Neuronal stem cell (in vitro differentiated cells): ENCODE measurements at regions not wholly inside any gene's neighbourhood (a gene's known extent, or its start where the extent isn't known, plus 50 kb on each side); places are given as distances from the start of the nearest gene placed in this dataset.

Experiments used
- DNase-seq: peaks from one replicate; pipeline ENCODE4 v3.0.0-alpha.2; 2013; ENCODE audit warnings: low spot score
- H2AFZ ChIP-seq: one replicate; pipeline ENCODE4 v1.6.1; 2013; ENCODE audit warnings: mild to moderate bottlenecking, low read length, inconsistent platforms
- H2AK5ac ChIP-seq: 2 replicates; pipeline ENCODE4 v1.6.1; 2013; ENCODE audit warnings: low read depth, mild to moderate bottlenecking, inconsistent platforms, low read length, moderate library complexity, mixed read lengths
- H2BK120ac ChIP-seq: 2 replicates; pipeline ENCODE4 v1.6.1; 2013; ENCODE audit warnings: low read depth, mild to moderate bottlenecking, inconsistent platforms, low read length, moderate library complexity, mixed read lengths
- H2BK12ac ChIP-seq: one replicate; pipeline ENCODE4 v1.6.1; 2013; ENCODE audit warnings: low read length, inconsistent platforms
- H2BK15ac ChIP-seq: 2 replicates; pipeline ENCODE4 v1.6.1; 2013; ENCODE audit warnings: mild to moderate bottlenecking, low read length, inconsistent platforms, mixed read lengths
- H2BK5ac ChIP-seq: one replicate; pipeline ENCODE4 v1.6.1; 2013; ENCODE audit warnings: inconsistent platforms, mild to moderate bottlenecking, low read length, moderate library complexity
- H3K14ac ChIP-seq: one replicate; pipeline ENCODE4 v1.6.1; 2013; ENCODE audit warnings: low read length, inconsistent platforms
- H3K18ac ChIP-seq: 2 replicates; pipeline ENCODE4 v1.6.1; 2013; ENCODE audit warnings: low read length, inconsistent platforms
- H3K23ac ChIP-seq: 2 replicates; pipeline ENCODE4 v1.6.1; 2013; ENCODE audit warnings: low read depth, mild to moderate bottlenecking, mixed read lengths, low read length, inconsistent platforms; ENCODE audit not compliant: poor library complexity
- H3K27ac ChIP-seq: replicated peaks from 3 replicates; pipeline ENCODE4 v1.5.1; 2013; ENCODE audit warnings: low read length, inconsistent platforms
- H3K27me3 ChIP-seq, 3 experiments: 2 replicates each; pipeline ENCODE4 v1.6.1; 2013; ENCODE audit warnings: low read length in 3 of 3, mild to moderate bottlenecking in 2 of 3, inconsistent platforms in 1 of 3, low read depth in 1 of 3, mixed read lengths in 1 of 3, moderate library complexity in 1 of 3; ENCODE audit not compliant: control insufficient read depth in 3 of 3, insufficient read depth in 3 of 3
- H3K36me3 ChIP-seq, 2 donors: replicated peaks in 1 of 2; 2 replicates each; pipeline ENCODE4 v1.6.1; 2013; ENCODE audit warnings: low read length in 2 of 2; ENCODE audit not compliant: control insufficient read depth in 2 of 2, insufficient read depth in 2 of 2
- H3K4ac ChIP-seq: 2 replicates; pipeline ENCODE4 v1.6.1; 2013; ENCODE audit warnings: inconsistent platforms, mild to moderate bottlenecking, low read length, moderate library complexity
- H3K4me1 ChIP-seq, 2 donors: 1 replicate in 1 of 2; 2 replicates in 1 of 2; pipeline ENCODE4 v1.6.1; 2013; ENCODE audit warnings: low read length in 2 of 2, low read depth in 1 of 2; ENCODE audit not compliant: control insufficient read depth in 2 of 2, insufficient read depth in 1 of 2
- H3K4me2 ChIP-seq: one replicate; pipeline ENCODE4 v1.6.1; 2013; ENCODE audit warnings: mild to moderate bottlenecking, low read length, inconsistent platforms; ENCODE audit not compliant: insufficient read depth, poor library complexity, severe bottlenecking
- H3K4me3 ChIP-seq, 2 donors: 2 replicates each; pipeline ENCODE4 v1.5.1; 2013; ENCODE audit warnings: low read length in 2 of 2, mild to moderate bottlenecking in 2 of 2, inconsistent platforms in 1 of 2, moderate library complexity in 1 of 2
- H3K79me1 ChIP-seq: one replicate; pipeline ENCODE4 v1.6.1; 2013; ENCODE audit warnings: low read depth, mild to moderate bottlenecking, inconsistent platforms, low read length, moderate library complexity
- H3K9ac ChIP-seq: one replicate; pipeline ENCODE4 v1.6.1; 2013; ENCODE audit warnings: mild to moderate bottlenecking, low read depth, low read length, inconsistent platforms; ENCODE audit not compliant: poor library complexity
- H3K9me3 ChIP-seq, 2 donors: replicated peaks in 1 of 2; 2 replicates each; pipeline versions ENCODE3 to v1.6.1; 2013; ENCODE audit warnings: low read length in 2 of 2, mild to moderate bottlenecking in 2 of 2, inconsistent platforms in 1 of 2, low read depth in 1 of 2, mixed read lengths in 1 of 2, moderate library complexity in 1 of 2; ENCODE audit not compliant: control insufficient read depth in 2 of 2, insufficient read depth in 1 of 2
- H4K8ac ChIP-seq: one replicate; pipeline ENCODE4 v1.6.1; 2013; ENCODE audit warnings: low read depth, mild to moderate bottlenecking, inconsistent platforms, low read length, moderate library complexity
- H4K91ac ChIP-seq: one replicate; pipeline ENCODE4 v1.6.1; 2013; ENCODE audit warnings: low read length, low read depth, mild to moderate bottlenecking, inconsistent platforms; ENCODE audit not compliant: poor library complexity
- WGBS, 2 donors: extraction: QIAGEN DNeasy Blood & Tissue Kit; methylation state at CpG; one replicate each; pipeline ENCODE4 v1.1.7; 2013; ENCODE audit warnings: missing lambda C conversion rate in 2 of 2, mixed read lengths in 1 of 2; ENCODE audit not compliant: insufficient read length in 2 of 2, insufficient replicate concordance in 1 of 2; ENCODE audit errors: extremely low coverage in 2 of 2; 5-methylcytosine and 5-hydroxymethylcytosine counted together

DNA sequence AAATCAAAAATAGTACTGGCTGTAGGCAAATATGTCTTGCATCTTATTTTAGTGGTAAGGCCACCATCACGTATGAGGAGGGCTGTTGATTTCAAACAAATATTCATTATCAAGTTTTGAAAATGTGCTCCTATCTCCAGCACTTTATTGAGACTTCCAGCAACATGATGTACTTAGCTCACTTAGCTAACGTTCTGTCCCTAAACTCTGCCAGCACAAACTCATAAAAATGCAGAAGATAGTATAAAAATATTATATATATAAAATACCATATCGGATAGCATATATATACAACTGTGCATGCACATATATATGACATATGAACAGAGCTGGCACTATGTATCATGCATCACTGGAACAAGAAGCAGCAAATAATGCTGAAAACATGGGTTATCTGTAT lies 762.3 kb downstream of the C6orf118 start:
- Histone ChIP-seq H3K18ac (no peak overlapping the region), H2BK5ac (no peak overlapping the region), H3K4me1 (no peaks in the 10 kb centered on the region), H2BK12ac (no peak overlapping the region), H3K27ac (no peak overlapping the region), H3K9ac (no peak overlapping the region), H2AFZ (no peak overlapping the region), H2BK120ac (no peak overlapping the region), H4K8ac (no peak overlapping the region), H3K79me1 (no peaks in the 10 kb centered on the region), H4K91ac (no peak overlapping the region), H3K4me2 (no peak overlapping the region), H3K9me3 (peaks cover 2 to 12% of the 10 kb centered on the region in 2 donors), H3K4ac (no peak overlapping the region), H2AK5ac (no peak overlapping the region), H3K27me3 (no peaks in the 10 kb centered on the region), H3K36me3 (no peaks in the 10 kb centered on the region), H3K23ac (no peak overlapping the region), H2BK15ac (no peak overlapping the region), H3K4me3 (no peak overlapping the region), H3K14ac (no peak overlapping the region)
- DNase-seq: no peak
- WGBS, 2 donors: no CpG with 5 or more reads among the region's 3 CpGs

DNA sequence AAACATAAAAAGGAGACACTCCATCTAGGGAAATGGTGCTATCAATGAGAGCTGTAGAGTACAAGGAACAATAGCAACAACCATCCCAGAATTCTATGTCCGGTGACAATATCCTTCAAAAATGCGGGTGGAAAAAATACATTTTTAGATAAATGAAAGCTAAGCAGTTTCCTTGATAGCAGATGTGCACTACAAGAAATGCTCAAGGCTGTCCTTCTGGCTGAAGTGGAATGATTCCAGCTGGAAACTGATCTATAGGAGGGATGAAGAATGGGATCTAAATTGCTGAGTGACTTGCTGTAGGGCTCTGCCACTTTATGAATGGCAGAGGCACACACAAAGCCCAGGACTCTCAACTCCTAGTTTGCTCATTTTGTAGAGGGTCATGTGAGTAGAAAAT lies 763.1 kb downstream of the C6orf118 start:
- no peak overlapping the region for H3K4me2 ChIP-seq
- H3K9ac ChIP-seq: no peak overlapping the region
- peaks cover 2 to 9% of the 10 kb centered on the region in 2 donors for H3K9me3 ChIP-seq
- H2BK5ac ChIP-seq: no peak overlapping the region
- no peak overlapping the region for H2BK120ac ChIP-seq
- no CpG with 5 or more reads among the region's 2 CpGs for WGBS, 2 donors
- H4K8ac ChIP-seq: no peak overlapping the region
- H2BK12ac ChIP-seq: no peak overlapping the region
- H3K14ac ChIP-seq: no peak overlapping the region
- no peaks in the 10 kb centered on the region for H3K79me1 ChIP-seq
- H3K36me3 ChIP-seq: no peaks in the 10 kb centered on the region
- H2AFZ ChIP-seq: peak overlapping the region; percentile 58
- H3K27ac ChIP-seq: no peak overlapping the region
- H3K4me1 ChIP-seq: no peaks in the 10 kb centered on the region
- H3K18ac ChIP-seq: no peak overlapping the region
- no peak for DNase-seq
- no peak overlapping the region for H3K23ac ChIP-seq
- no peak overlapping the region for H4K91ac ChIP-seq
- no peak overlapping the region for H2BK15ac ChIP-seq
- no peak overlapping the region for H3K4me3 ChIP-seq
- H3K27me3 ChIP-seq: no peaks in the 10 kb centered on the region
- H3K4ac ChIP-seq: no peak overlapping the region
- H2AK5ac ChIP-seq: no peak overlapping the region

DNA sequence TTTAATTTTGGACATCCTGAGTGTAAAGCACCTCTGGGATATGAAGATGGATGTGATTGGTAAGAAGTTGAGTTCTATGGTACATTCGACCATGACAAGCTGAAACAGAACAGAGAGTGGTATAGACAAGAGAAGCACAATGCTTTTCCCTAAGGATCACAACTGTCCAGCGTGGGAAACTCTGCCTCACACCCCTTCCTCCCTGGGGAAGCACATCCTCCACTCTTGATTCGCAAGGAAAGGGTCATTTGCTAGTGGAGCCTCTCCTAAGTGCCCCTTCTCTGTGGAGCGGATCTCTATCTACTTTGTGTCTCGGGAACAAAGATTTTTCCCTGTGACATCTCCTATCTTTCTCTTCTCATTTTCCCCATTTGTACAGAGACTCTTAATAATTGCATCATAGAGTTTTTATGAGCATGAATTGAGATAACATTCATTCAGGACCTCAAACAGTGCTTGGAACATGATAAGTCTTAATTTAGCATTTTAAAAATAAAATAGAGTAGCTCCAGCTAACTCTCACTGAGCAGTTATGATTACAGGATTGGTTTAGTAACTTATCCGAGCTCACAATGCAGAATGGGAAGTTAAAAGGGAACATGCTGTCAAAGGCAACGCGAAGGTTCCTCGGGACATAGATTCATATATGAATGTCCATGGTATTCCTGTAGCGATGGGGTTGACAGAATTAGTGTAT lies 775.2 kb downstream of the C6orf118 start:
- H2BK15ac ChIP-seq: no peak overlapping the region
- H3K4me2 ChIP-seq: no peak overlapping the region
- no peak for DNase-seq
- no peak overlapping the region for H3K27ac ChIP-seq
- no peak overlapping the region for H3K14ac ChIP-seq
- H3K27me3 ChIP-seq: no peaks in the 10 kb centered on the region
- no peak overlapping the region for H3K18ac ChIP-seq
- no peak overlapping the region for H3K9ac ChIP-seq
- H3K23ac ChIP-seq: no peak overlapping the region
- H2BK12ac ChIP-seq: no peak overlapping the region
- peaks cover 4 to 5% of the 10 kb centered on the region in 2 donors for H3K9me3 ChIP-seq
- H2BK5ac ChIP-seq: no peak overlapping the region
- no peak overlapping the region for H3K4me3 ChIP-seq
- H3K36me3 ChIP-seq: no peaks in the 10 kb centered on the region
- H4K8ac ChIP-seq: no peak overlapping the region
- H3K79me1 ChIP-seq: no peaks in the 10 kb centered on the region
- H3K4me1 ChIP-seq: peaks cover 0 to 2% of the 10 kb centered on the region in 2 donors
- no peak overlapping the region for H4K91ac ChIP-seq
- no peak overlapping the region for H2AK5ac ChIP-seq
- no CpG with 5 or more reads among the region's 10 CpGs for WGBS, 2 donors
- no peak overlapping the region for H2BK120ac ChIP-seq
- peak overlapping the region; percentile 30 for H2AFZ ChIP-seq
- H3K4ac ChIP-seq: no peak overlapping the region

DNA sequence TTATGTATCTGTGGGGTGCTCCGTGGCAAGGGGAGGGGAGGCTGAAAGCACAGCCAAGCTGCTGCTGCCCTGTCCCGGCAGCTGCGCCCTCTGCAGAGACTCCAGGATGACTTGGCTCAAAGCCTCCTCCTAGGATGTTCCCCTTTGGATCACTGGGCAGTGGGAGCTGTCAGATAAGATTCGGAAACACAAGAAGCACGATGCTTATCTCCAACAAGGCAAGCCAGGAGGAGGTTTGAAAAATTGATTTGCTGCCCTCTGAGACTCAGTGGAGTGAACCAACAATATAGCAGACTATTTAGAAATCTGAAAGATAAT lies 776.4 kb downstream of the C6orf118 start:
- Histone ChIP-seq H3K36me3 (no peaks in the 10 kb centered on the region), H3K9me3 (peaks cover 4 to 10% of the 10 kb centered on the region in 2 donors), H3K4ac (no peak overlapping the region), H4K8ac (no peak overlapping the region), H3K79me1 (no peaks in the 10 kb centered on the region), H3K4me1 (peaks cover 0 to 2% of the 10 kb centered on the region in 2 donors), H3K14ac (no peak overlapping the region), H2BK5ac (no peak overlapping the region), H2BK15ac (no peak overlapping the region), H3K27me3 (no peaks in the 10 kb centered on the region), H3K4me2 (no peak overlapping the region), H2BK120ac (no peak overlapping the region), H4K91ac (no peak overlapping the region), H3K27ac (no peak overlapping the region), H3K23ac (no peak overlapping the region), H2AK5ac (no peak overlapping the region), H2AFZ (peak overlapping the region; percentile 64), H3K9ac (no peak overlapping the region), H3K4me3 (no peak overlapping the region), H2BK12ac (no peak overlapping the region), H3K18ac (no peak overlapping the region)
- no peak for DNase-seq
- no CpG with 5 or more reads among the region's 5 CpGs for WGBS, 2 donors
